Pulmonary artery endothelial cell (primary cell): ENCODE measurements at regions not wholly inside any gene's neighbourhood (a gene's known extent, or its start where the extent isn't known, plus 50 kb on each side); places are given as distances from the start of the nearest gene placed in this dataset.
"Not testable (repeated sequence)": the region's sequence is repeated elsewhere in the genome, so short reads cannot be mapped to it uniquely, and the experiment has no call there.

ENCODE experiments used
- DNase-seq: peaks from one replicate; pipeline ENCODE4 v3.0.0-alpha.2; 2011; ENCODE audit warnings: low read depth, low spot score

GRCh38 chr16:60405286-60405685, 1631.0 kb downstream of the CDH8 start:
- no peak for DNase-seq

- no peak for DNase-seq
These were observed 1631.8 kb downstream of the CDH8 start for GRCh38 chr16:60404401-60404800.

GRCh38 chr16:60402941-60403340, 1633.3 kb downstream of the CDH8 start:
- not testable (repeated sequence) for DNase-seq

- DNase-seq, result no peak
These were observed 1643.9 kb downstream of the CDH8 start for GRCh38 chr16:60392380-60392779.

- DNase-seq, result no peak
These were observed 1637.5 kb upstream of the GOT2 start for GRCh38 chr16:60371591-60371990.

GRCh38 chr16:60367739-60368138, 1633.6 kb upstream of the GOT2 start:
- DNase-seq, result no peak

GRCh38 chr16:60363566-60363965, 1629.5 kb upstream of the GOT2 start:
- no peak for DNase-seq

GRCh38 chr16:60359866-60360265, 1625.8 kb upstream of the GOT2 start:
- not testable (repeated sequence) for DNase-seq

- DNase-seq, result not testable (repeated sequence)
These were observed 1625.3 kb upstream of the GOT2 start for GRCh38 chr16:60359412-60359811.

GRCh38 chr16:60357876-60358522, 1623.9 kb upstream of the GOT2 start:
- not testable (repeated sequence) for DNase-seq

GRCh38 chr16:60346256-60346655, 1612.1 kb upstream of the GOT2 start:
- no peak for DNase-seq

GRCh38 chr16:60337671-60338070, 1603.6 kb upstream of the GOT2 start:
- no peak for DNase-seq

GRCh38 chr16:60331168-60331567, 1597.1 kb upstream of the GOT2 start:
- DNase-seq, result no peak

- no peak for DNase-seq
These were observed 1595.0 kb upstream of the GOT2 start for GRCh38 chr16:60329108-60329507.

GRCh38 chr16:60328152-60328551, 1594.0 kb upstream of the GOT2 start:
- no peak for DNase-seq

GRCh38 chr16:60318486-60318885, 1584.4 kb upstream of the GOT2 start:
- DNase-seq, result no peak

GRCh38 chr16:60310846-60311445, 1576.8 kb upstream of the GOT2 start:
- DNase-seq, result no peak

- no peak for DNase-seq
These were observed 1570.6 kb upstream of the GOT2 start for GRCh38 chr16:60304720-60305119.

- no peak for DNase-seq
These were observed 1570.0 kb upstream of the GOT2 start for GRCh38 chr16:60304066-60304465.

GRCh38 chr16:60302676-60303075, 1568.6 kb upstream of the GOT2 start:
- DNase-seq, result no peak

- DNase-seq, result no peak
These were observed 1568.1 kb upstream of the GOT2 start for GRCh38 chr16:60302261-60302660.

GRCh38 chr16:60299241-60299776, 1565.2 kb upstream of the GOT2 start:
- no peak for DNase-seq

- no peak for DNase-seq
These were observed 1561.3 kb upstream of the GOT2 start for GRCh38 chr16:60295451-60295850.
